GM12892 (cell line): ENCODE measurements at regions not wholly inside any gene's neighbourhood (a gene's known extent, or its start where the extent isn't known, plus 50 kb on each side); places are given as distances from the start of the nearest gene placed in this dataset.

Source experiments
- POLR2A ChIP-seq: IDR thresholded peaks from 2 replicates; pipeline ENCODE4 v1.6.1; 2011; ENCODE audit warnings: low read depth, low read length, control low read depth
- POLR2AphosphoS5 ChIP-seq: IDR thresholded peaks from 2 replicates; pipeline ENCODE4 v1.6.1; 2011; ENCODE audit warnings: low read depth, low read length, control low read depth

DNA sequence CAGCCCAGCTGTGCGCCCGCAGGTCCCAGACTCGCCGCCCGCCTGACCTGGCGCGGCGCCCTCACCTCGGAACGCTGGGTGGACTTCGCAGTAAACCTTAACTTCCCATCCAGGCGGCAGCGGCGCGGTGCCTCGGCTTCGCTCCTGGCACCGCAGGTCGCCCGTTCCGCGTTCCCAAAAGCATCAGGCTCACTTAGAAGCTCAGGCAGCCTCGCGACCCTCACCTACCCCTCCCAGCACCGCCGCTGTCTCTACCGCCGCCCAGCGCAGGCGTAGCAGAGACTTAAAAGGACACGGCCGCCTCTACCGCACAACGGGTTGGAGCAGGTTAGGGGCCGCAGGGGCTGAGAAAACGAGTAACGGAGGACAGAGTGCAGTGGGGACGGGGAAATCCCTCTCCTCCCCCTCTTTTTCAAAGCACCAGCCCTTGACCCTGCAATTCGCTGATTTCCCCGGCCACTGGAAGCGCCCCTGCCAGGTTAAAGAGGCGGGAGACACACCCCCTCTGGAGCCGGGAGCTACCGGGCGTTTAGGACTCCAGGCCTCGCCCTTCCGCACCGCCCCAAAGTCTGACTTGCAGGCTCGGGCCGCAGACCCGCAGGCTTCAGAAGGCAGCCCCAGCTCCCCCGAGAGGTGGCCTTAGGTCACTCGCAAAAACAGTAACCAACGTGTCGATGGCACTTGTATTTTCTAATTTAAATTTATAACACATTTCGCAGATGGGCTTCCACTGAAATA, 328.5 kb downstream of the FAM72C start:
- no peak for TF ChIP-seq POLR2A
- no peak for TF ChIP-seq POLR2AphosphoS5
